Breast epithelium (tissue), 4 donors: ENCODE measurements at regions not wholly inside any gene's neighbourhood (a gene's known extent, or its start where the extent isn't known, plus 50 kb on each side); places are given as distances from the start of the nearest gene placed in this dataset.

Source experiments
- DNase-seq, 2 donors: peaks; one replicate each; pipeline ENCODE4 v3.0.0-alpha.2; 2019; ENCODE audit warnings: low spot score in 2 of 2
- H3K27ac ChIP-seq, 2 donors: fragments of 200-600 bp; sonication (generic) in 1 of 2; one replicate each; pipeline ENCODE4 v1.5.1; 2016 to 2019; ENCODE audit warnings: mild to moderate bottlenecking in 1 of 2
- H3K27me3 ChIP-seq, 2 donors: fragments of 200-600 bp; sonication (generic) in 1 of 2; one replicate each; pipeline versions ENCODE4 v1.5.1 to v1.6.0; 2017 to 2019; ENCODE audit warnings: control low read depth in 1 of 2, mild to moderate bottlenecking in 1 of 2
- H3K36me3 ChIP-seq: fragments of 200-600 bp; one replicate; pipeline ENCODE4 v1.5.1; 2019
- H3K4me1 ChIP-seq, 2 donors: fragments of 200-600 bp; sonication (generic); one replicate each; pipeline ENCODE4 v1.5.1; 2016 to 2019; ENCODE audit warnings: control low read depth in 1 of 2
- H3K4me3 ChIP-seq, 3 donors: fragments of 200-600 bp; sonication (generic); 1 replicate in 2 of 3; 2 replicates in 1 of 3; pipeline ENCODE4 v1.5.1; 2016 to 2019; ENCODE audit warnings: mild to moderate bottlenecking in 3 of 3, moderate library complexity in 2 of 3
- H3K9me3 ChIP-seq, 2 donors: fragments of 200-600 bp; sonication (generic) in 1 of 2; one replicate each; pipeline ENCODE4 v1.5.1; 2016 to 2019; ENCODE audit warnings: control low read depth in 1 of 2
- CTCF ChIP-seq, 3 donors: fragments of 450-650 bp; IDR thresholded peaks; one replicate each; pipeline ENCODE4 v1.5.1; 2016 to 2017; ENCODE audit warnings: antibody characterized with exemption in 3 of 3, mild to moderate bottlenecking in 3 of 3, moderate library complexity in 3 of 3
- POLR2A ChIP-seq: fragments of 450-650 bp; IDR thresholded peaks from one replicate; pipeline ENCODE4 v1.6.1; 2016; ENCODE audit warnings: antibody characterized with exemption, mild to moderate bottlenecking, moderate library complexity
- POLR2AphosphoS5 ChIP-seq, 3 donors: sonication (generic); formaldehyde crosslinking; IDR thresholded peaks; one replicate each; pipeline ENCODE4 v1.6.1; 2017; ENCODE audit warnings: antibody characterized with exemption in 3 of 3
- intact Hi-C: fragments of 100-400 bp; cut with DNase I; formaldehyde crosslinking; loops from one replicate; pipeline ENCODE4 v1.15.1; 2023; ENCODE audit warnings: low total_unique reads

DNA sequence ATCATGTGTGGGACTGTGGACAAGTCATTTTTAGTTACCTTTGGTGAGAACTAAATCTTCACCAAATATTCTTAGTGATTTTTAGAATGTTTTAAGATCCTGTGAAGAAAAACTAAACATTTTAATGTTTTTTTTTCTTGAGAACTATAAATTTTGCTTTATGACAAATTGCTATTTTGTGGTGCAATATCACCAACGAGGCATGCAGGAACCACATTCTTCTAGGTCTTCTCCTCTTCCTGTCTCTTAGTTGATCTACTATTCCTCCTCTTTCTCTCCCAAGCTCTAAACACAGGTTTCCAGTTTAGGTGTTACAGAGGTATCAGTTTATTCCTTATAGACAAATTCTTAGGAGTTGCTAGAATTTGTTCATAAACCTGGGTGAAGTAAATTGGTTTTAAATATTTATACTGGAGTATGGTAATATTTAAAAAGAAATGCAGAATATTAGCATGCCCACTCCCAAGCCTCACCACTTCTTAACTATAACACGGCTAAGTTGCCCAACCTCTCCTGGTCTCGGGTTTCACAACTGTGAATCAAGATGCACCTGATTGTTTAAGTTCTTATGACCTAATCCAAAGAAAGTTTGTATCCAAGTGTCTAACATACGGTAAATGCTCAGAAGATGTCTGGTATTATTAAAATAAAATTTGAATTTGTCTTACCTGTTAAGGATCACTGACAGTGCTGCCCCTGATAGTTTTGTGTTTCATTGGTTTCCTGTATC, 56.5 kb upstream of the CLNK start:
- Histone ChIP-seq H3K27ac (no peak overlapping the region), H3K9me3 (no peaks in the 10 kb centered on the region), H3K4me1 (no peaks in the 10 kb centered on the region), H3K36me3 (no peaks in the 10 kb centered on the region), H3K27me3 (no peaks in the 10 kb centered on the region), H3K4me3 (no peak overlapping the region)
- no peak for TF ChIP-seq CTCF (IDR thresholded peaks at IDR 0.05)
- intact Hi-C loops = no loop called here
- no peak for DNase-seq

DNA sequence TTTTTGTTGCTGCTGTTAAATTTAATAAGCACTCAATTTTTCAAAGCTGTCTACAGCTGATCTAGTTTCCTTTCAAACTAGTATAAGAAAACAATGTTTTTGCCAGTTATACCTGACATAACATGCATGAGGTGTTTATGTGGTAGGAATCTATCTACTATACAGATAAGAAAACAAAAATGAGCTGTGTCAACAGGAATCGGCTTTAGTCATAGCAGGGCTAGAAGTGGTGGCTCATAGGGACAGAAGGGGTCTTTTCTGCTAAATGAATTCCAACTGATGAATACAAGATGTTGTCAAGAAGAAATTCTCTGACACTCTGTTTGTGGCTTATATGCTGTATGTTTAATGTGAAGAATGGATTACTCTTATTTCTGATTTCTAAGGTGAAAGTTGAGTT, 55.7 kb upstream of the CLNK start:
- H3K36me3 ChIP-seq = no peaks in the 10 kb centered on the region
- intact Hi-C loops = no loop called here
- no peaks in the 10 kb centered on the region for H3K9me3 ChIP-seq
- no peaks in the 10 kb centered on the region for H3K4me1 ChIP-seq
- no peak overlapping the region for H3K27ac ChIP-seq
- TF ChIP-seq POLR2A = no peak
- no peak for TF ChIP-seq POLR2AphosphoS5 (IDR thresholded peaks at IDR 0.05)
- TF ChIP-seq CTCF (IDR thresholded peaks at IDR 0.05) = no peak
- no peak overlapping the region for H3K4me3 ChIP-seq
- H3K27me3 ChIP-seq = no peaks in the 10 kb centered on the region
- no peak for DNase-seq

DNA sequence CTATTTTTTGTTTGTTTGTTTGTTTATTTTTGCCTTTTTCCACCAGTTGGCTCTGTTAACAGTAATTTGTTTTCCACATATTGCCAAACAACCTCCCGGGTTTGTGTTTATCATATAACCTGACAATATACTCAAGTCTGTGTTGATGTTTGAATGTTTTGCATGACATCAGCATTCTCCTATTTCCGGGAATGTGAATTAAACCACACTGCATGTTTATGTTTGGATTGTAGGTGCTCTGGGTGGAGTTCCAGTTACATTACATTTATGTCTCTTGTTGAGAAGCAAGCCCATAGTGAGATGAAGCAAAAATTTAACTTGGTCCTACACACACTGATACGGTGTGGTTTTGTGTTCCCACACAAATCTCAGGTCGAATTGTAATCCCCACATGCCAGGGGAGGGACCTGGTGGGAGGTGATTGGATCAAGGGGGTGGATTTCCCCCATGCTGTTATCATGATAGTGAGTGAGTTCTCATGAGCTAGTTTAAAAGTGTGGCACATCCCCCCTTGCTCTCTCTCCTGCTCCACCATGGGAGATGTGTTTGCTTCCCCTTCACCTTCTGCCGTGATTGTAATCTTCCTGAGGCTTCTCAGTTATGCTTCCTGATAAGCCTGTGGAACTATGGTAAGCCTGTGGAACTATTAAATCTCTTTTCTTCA, 54.4 kb upstream of the CLNK start:
- Histone ChIP-seq H3K4me3 (no peak overlapping the region), H3K27ac (no peak overlapping the region), H3K36me3 (no peaks in the 10 kb centered on the region), H3K4me1 (no peaks in the 10 kb centered on the region), H3K27me3 (no peaks in the 10 kb centered on the region), H3K9me3 (no peaks in the 10 kb centered on the region)
- no peak for DNase-seq
- intact Hi-C loops = no loop called here
- TF ChIP-seq POLR2A (no peak), POLR2AphosphoS5 (IDR thresholded peaks at IDR 0.05) (no peak), CTCF (IDR thresholded peaks at IDR 0.05) (no peak)

DNA sequence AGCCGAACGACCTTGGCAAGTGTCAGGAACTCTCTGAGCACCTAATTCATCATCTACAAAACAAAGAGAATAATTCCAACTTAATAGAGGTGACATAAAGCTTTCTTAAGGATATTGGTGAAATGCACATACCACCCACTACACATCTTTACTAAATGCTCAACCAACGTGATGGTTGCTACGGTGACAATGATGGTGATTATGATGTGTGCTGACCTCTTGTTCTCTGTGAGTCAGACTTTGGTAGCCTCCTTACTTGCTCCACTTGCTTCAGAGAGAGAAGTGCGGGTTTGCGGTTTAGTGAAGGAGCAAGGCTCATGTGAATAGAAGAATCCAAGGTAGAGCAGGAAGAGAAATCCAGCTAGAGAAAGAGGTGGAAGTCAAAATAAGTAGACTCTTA, 52.8 kb upstream of the CLNK start:
- no peak for TF ChIP-seq CTCF (IDR thresholded peaks at IDR 0.05)
- no peak for TF ChIP-seq POLR2AphosphoS5 (IDR thresholded peaks at IDR 0.05)
- no peak for TF ChIP-seq POLR2A
- intact Hi-C loops = no loop called here

DNA sequence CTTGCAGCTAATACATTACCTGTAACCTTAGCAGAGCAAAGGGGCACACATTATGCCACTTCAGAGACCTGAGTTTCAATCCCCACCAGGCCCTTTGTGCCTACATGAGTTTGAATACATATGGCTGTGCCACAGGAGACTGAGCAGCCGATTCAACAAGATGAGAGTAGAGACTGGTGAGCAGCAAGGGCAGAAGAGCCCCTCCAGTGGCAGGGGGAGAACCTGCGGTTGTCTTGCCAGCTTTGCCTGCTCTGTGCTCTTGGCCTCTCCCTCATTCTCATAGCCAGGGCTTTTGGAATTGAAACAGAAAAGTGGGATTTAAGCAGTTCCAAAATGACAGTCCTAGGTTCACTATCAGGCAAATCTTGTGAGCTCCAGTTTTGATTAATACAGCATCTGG, 52.3 kb upstream of the CLNK start:
- H3K36me3 ChIP-seq = no peaks in the 10 kb centered on the region
- no peak for DNase-seq
- intact Hi-C loops = no loop called here

More for the DNA sequence above, 52.8 kb upstream of the CLNK start:
- H3K27me3 ChIP-seq = no peaks in the 10 kb centered on the region
- no peak for DNase-seq
- no peak overlapping the region for H3K4me3 ChIP-seq
- no peak overlapping the region for H3K27ac ChIP-seq
- no peaks in the 10 kb centered on the region for H3K4me1 ChIP-seq
- H3K9me3 ChIP-seq = no peaks in the 10 kb centered on the region
- H3K36me3 ChIP-seq = no peaks in the 10 kb centered on the region

More for the DNA sequence above, 52.3 kb upstream of the CLNK start:
- no peaks in the 10 kb centered on the region for H3K9me3 ChIP-seq
- no peak overlapping the region for H3K4me3 ChIP-seq
- H3K27me3 ChIP-seq = no peaks in the 10 kb centered on the region
- TF ChIP-seq POLR2AphosphoS5 (IDR thresholded peaks at IDR 0.05) = no peak
- TF ChIP-seq CTCF (IDR thresholded peaks at IDR 0.05) = no peak
- no peak for TF ChIP-seq POLR2A
- H3K27ac ChIP-seq = no peak overlapping the region
- no peaks in the 10 kb centered on the region for H3K4me1 ChIP-seq
